ENCODE measurements at regions not wholly inside any gene's neighbourhood (a gene's known extent, or its start where the extent isn't known, plus 50 kb on each side); places are given as distances from the start of the nearest gene placed in this dataset.

- Histone ChIP-seq H3K27ac (no peak overlapping the region), H3K4me3 (no peak overlapping the region), H3K9me3 (no peaks in the 10 kb centered on the region), H3K36me3 (no peaks in the 10 kb centered on the region), H3K4me1 (no peaks in the 10 kb centered on the region), H3K27me3 (no peaks in the 10 kb centered on the region)
- DNase-seq (no peak), ATAC-seq (no peak)
- TF ChIP-seq POLR2A (IDR thresholded peaks at IDR 0.05), result no peak
- TF ChIP-seq, protein P1, sequence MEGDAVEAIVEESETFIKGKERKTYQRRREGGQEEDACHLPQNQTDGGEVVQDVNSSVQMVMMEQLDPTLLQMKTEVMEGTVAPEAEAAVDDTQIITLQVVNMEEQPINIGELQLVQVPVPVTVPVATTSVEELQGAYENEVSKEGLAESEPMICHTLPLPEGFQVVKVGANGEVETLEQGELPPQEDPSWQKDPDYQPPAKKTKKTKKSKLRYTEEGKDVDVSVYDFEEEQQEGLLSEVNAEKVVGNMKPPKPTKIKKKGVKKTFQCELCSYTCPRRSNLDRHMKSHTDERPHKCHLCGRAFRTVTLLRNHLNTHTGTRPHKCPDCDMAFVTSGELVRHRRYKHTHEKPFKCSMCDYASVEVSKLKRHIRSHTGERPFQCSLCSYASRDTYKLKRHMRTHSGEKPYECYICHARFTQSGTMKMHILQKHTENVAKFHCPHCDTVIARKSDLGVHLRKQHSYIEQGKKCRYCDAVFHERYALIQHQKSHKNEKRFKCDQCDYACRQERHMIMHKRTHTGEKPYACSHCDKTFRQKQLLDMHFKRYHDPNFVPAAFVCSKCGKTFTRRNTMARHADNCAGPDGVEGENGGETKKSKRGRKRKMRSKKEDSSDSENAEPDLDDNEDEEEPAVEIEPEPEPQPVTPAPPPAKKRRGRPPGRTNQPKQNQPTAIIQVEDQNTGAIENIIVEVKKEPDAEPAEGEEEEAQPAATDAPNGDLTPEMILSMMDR (IDR thresholded peaks at IDR 0.05), result no peak
- 39% methylated on average over 3 of the region's 4 CpGs for WGBS (ENCODE audit: insufficient coverage, low coverage, low lambda C conversion rate, missing lambda C conversion rate)
- intact Hi-C loops (cut with DNase I), result no loop called here
Measured at GRCh38 chr13:97135883-97136282, 86.2 kb upstream of the MBNL2 start.

- DNase-seq, result no peak
- TF ChIP-seq POLR2A (IDR thresholded peaks at IDR 0.05), result no peak
- TF ChIP-seq, protein P1 (IDR thresholded peaks at IDR 0.05), result no peak
- no peak for ATAC-seq
- no peak overlapping the region for H3K27ac ChIP-seq
- 100% methylated on average over 2 of the region's 3 CpGs for WGBS (ENCODE audit: insufficient coverage, low coverage, low lambda C conversion rate, missing lambda C conversion rate)
- H3K9me3 ChIP-seq, result no peaks in the 10 kb centered on the region
- H3K4me3 ChIP-seq, result no peak overlapping the region
- no peaks in the 10 kb centered on the region for H3K36me3 ChIP-seq
- H3K4me1 ChIP-seq, result no peaks in the 10 kb centered on the region
- H3K27me3 ChIP-seq, result no peaks in the 10 kb centered on the region
- intact Hi-C loops (cut with DNase I), result no loop called here
Measured at GRCh38 chr13:97136418-97136817, 85.7 kb upstream of the MBNL2 start.

- no peaks in the 10 kb centered on the region for H3K36me3 ChIP-seq
- ATAC-seq, result no peak
- no peak for DNase-seq
- H3K27me3 ChIP-seq, result no peaks in the 10 kb centered on the region
- no peaks in the 10 kb centered on the region for H3K4me1 ChIP-seq
- WGBS (ENCODE audit: insufficient coverage, low coverage, low lambda C conversion rate, missing lambda C conversion rate), result 70% methylated on average over 2 of the region's 3 CpGs
- no peak overlapping the region for H3K27ac ChIP-seq
- TF ChIP-seq POLR2A (IDR thresholded peaks at IDR 0.05), result no peak
- TF ChIP-seq, protein P1 (IDR thresholded peaks at IDR 0.05), result no peak
- intact Hi-C loops (cut with DNase I), result no loop called here
- no peak overlapping the region for H3K4me3 ChIP-seq
- no peaks in the 10 kb centered on the region for H3K9me3 ChIP-seq
Measured at GRCh38 chr13:97139691-97140090, 82.4 kb upstream of the MBNL2 start.

DNA sequence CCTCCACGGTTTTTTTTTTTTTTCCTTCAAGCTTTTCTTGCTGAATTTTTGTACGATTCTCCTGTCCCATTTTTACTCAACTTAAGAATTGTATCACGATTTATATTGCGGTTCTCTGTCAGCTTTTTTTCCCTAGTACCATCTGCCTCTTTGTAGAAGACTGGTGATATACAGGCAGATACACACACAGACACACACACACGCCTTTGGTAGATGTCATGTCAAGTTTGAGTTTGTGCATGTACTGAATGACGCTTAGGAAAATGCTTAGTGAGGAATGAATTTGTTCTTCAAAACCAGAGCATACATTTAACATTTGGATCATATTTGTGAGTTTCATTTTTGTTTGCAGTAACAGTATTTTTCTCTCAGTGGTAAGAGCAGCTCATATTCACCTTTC lies 82.0 kb upstream of the MBNL2 start:
- no peak for TF ChIP-seq POLR2A (IDR thresholded peaks at IDR 0.05)
- TF ChIP-seq, protein P1 (IDR thresholded peaks at IDR 0.05), result no peak
- H3K36me3 ChIP-seq, result no peaks in the 10 kb centered on the region
- no peaks in the 10 kb centered on the region for H3K9me3 ChIP-seq
- DNase-seq (no peak), ATAC-seq (no peak)
- H3K27me3 ChIP-seq, result no peaks in the 10 kb centered on the region
- no peak overlapping the region for H3K27ac ChIP-seq
- H3K4me1 ChIP-seq, result no peaks in the 10 kb centered on the region
- intact Hi-C loops (cut with DNase I), result no loop called here
- WGBS (ENCODE audit: insufficient coverage, low coverage, low lambda C conversion rate, missing lambda C conversion rate), result 78% methylated on average over 6 of the region's 6 CpGs
- no peak overlapping the region for H3K4me3 ChIP-seq

GRCh38 chr13:97140611-97141010 lies 81.5 kb upstream of the MBNL2 start:
- no peak overlapping the region for H3K4me3 ChIP-seq
- no peak for DNase-seq
- H3K36me3 ChIP-seq, result no peaks in the 10 kb centered on the region
- intact Hi-C loops (cut with DNase I), result no loop called here
- no peaks in the 10 kb centered on the region for H3K4me1 ChIP-seq
- 69% methylated on average over 3 of the region's 3 CpGs for WGBS (ENCODE audit: insufficient coverage, low coverage, low lambda C conversion rate, missing lambda C conversion rate)
- H3K27me3 ChIP-seq, result no peaks in the 10 kb centered on the region
- H3K9me3 ChIP-seq, result no peaks in the 10 kb centered on the region
- ATAC-seq, result no peak
- no peak overlapping the region for H3K27ac ChIP-seq
- TF ChIP-seq POLR2A (IDR thresholded peaks at IDR 0.05), result no peak
- TF ChIP-seq, protein P1 (IDR thresholded peaks at IDR 0.05), result no peak
